HepG2 (cell line): ENCODE measurements at regions not wholly inside any gene's neighbourhood (a gene's known extent, or its start where the extent isn't known, plus 50 kb on each side); places are given as distances from the start of the nearest gene placed in this dataset.

Experiments
- ATAC-seq: fragments of 200-7000 bp; cut with Tn5 transposase; 3 replicates; pipeline ENCODE4 v1.9.1; 2020; ENCODE audit warnings: mild to moderate bottlenecking, moderate library complexity
- BruUV-seq: library from RNA; stranded (reverse); fragments of 400-500 nt; replicated peaks from 2 replicates; lab custom pipeline; 2021; lab: Mats Ljungman, UMichigan
- CTCF ChIA-PET: fragments of 300-600 bp; formaldehyde crosslinking; extraction: SDS; loops from one replicate; lab custom pipeline; 2021; ENCODE audit warnings: low total read pairs, inconsistent platforms, low intra/inter-chr PET ratio; lab: Yijun Ruan, JAX
- POLR2A ChIA-PET: fragments of 350-600 bp; sonication (Branson Sonifier 250); formaldehyde crosslinking; loops from one replicate; lab custom pipeline; 2020; ENCODE audit warnings: antibody characterized with exemption, inconsistent platforms; lab: Yijun Ruan, JAX
- DNase-seq: peaks from one replicate; pipeline ENCODE4 v3.0.0-alpha.2; 2015; ENCODE audit warnings: low spot score
- FAIRE-seq: peaks from 3 replicates; lab custom pipeline; 2011; peaks lifted over from hg19 to GRCh38; lab: Jason Lieb, UNC
- H2AFZ ChIP-seq: one replicate; pipeline ENCODE4 v1.6.1; 2011; ENCODE audit warnings: low read length, inconsistent platforms
- H3K27ac ChIP-seq: fragments of 300-600 bp; 3 replicates; pipeline ENCODE4 v1.8.0; 2011; ENCODE audit warnings: mixed run types, mild to moderate bottlenecking, mixed read lengths, low read length, inconsistent platforms; ENCODE audit not compliant: insufficient read depth; ENCODE audit errors: extremely low read length
- H3K27me3 ChIP-seq, 2 experiments: fragments of 200-600 bp in 1 of 2; 2 replicates in 1 of 2; 3 replicates in 1 of 2; pipeline versions ENCODE4 v1.6.0 to v1.8.0; 2011; ENCODE audit warnings: low read length in 2 of 2, mild to moderate bottlenecking in 2 of 2, moderate library complexity in 2 of 2, inconsistent platforms in 1 of 2; ENCODE audit not compliant: insufficient read depth in 2 of 2, control insufficient read depth in 1 of 2
- H3K36me3 ChIP-seq, 2 experiments: fragments of 200-600 bp in 1 of 2; replicated peaks in 1 of 2; 2 replicates in 1 of 2; 3 replicates in 1 of 2; pipeline versions ENCODE4 v1.5.1 to v1.8.0; 2011; ENCODE audit warnings: low read length in 2 of 2, inconsistent platforms in 1 of 2; ENCODE audit not compliant: insufficient read depth in 2 of 2, control insufficient read depth in 1 of 2
- H3K4me1 ChIP-seq: 2 replicates; pipeline ENCODE4 v1.5.1; 2012; ENCODE audit warnings: low read length, inconsistent platforms; ENCODE audit not compliant: insufficient read depth
- H3K4me2 ChIP-seq: 2 replicates; pipeline ENCODE4 v1.6.0; 2011; ENCODE audit warnings: low read depth, low read length, inconsistent platforms
- H3K4me3 ChIP-seq, 3 experiments: fragments of 200-600 bp in 1 of 3; sonication (generic), shearing (Covaris generic) in 1 of 3; replicated peaks in 1 of 3; 2 replicates each; pipeline ENCODE4 v1.5.1; 2011 to 2016; ENCODE audit warnings: low read length in 3 of 3, inconsistent platforms in 2 of 3, low read depth in 2 of 3, mild to moderate bottlenecking in 2 of 3, control low read depth in 1 of 3, mixed read lengths in 1 of 3; ENCODE audit not compliant: insufficient read depth in 1 of 3
- H3K79me2 ChIP-seq: one replicate; pipeline ENCODE4 v1.6.1; 2011; ENCODE audit warnings: low read length, inconsistent platforms; ENCODE audit not compliant: insufficient read depth
- H3K9ac ChIP-seq: 2 replicates; pipeline ENCODE4 v1.6.0; 2011; ENCODE audit warnings: mild to moderate bottlenecking, low read depth, low read length, inconsistent platforms; ENCODE audit not compliant: insufficient read depth
- H3K9me3 ChIP-seq: 2 replicates; pipeline ENCODE4 v1.5.1; 2012; ENCODE audit warnings: mild to moderate bottlenecking, low read length
- H4K20me1 ChIP-seq: 2 replicates; pipeline ENCODE4 v1.6.0; 2011; ENCODE audit warnings: inconsistent platforms, mild to moderate bottlenecking, low read length, moderate library complexity; ENCODE audit not compliant: insufficient read depth
- CREBL2 ChIP-seq: sonication (generic); formaldehyde crosslinking; IDR thresholded peaks from 2 replicates; pipeline ENCODE4 v1.8.1; 2023; ENCODE audit warnings: missing genetic modification reagents, mild to moderate bottlenecking, borderline replicate concordance
- HNRNPK ChIP-seq: fragments of 200-400 bp; formaldehyde crosslinking; IDR thresholded peaks from 2 replicates; pipeline ENCODE4 v1.6.1; 2018; ENCODE audit warnings: low read length, low read depth, moderate library complexity, mild to moderate bottlenecking; ENCODE audit not compliant: poor library complexity, severe bottlenecking
- NCOA5 ChIP-seq: sonication (generic); formaldehyde crosslinking; IDR thresholded peaks from 2 replicates; pipeline ENCODE4 v1.4.0; 2020; ENCODE audit warnings: missing genetic modification reagents
- PAX8 ChIP-seq: sonication (generic); formaldehyde crosslinking; IDR thresholded peaks from 2 replicates; pipeline ENCODE4 v1.8.0; 2022; ENCODE audit warnings: mild to moderate bottlenecking, missing genetic modification reagents, borderline replicate concordance
- PAXIP1 ChIP-seq: sonication (generic); formaldehyde crosslinking; conservative IDR thresholded peaks from 2 replicates; pipeline ENCODE4 v1.4.0; 2020; ENCODE audit warnings: mild to moderate bottlenecking, missing genetic modification reagents, moderate library complexity
- PHF20 ChIP-seq: sonication (generic); formaldehyde crosslinking; IDR thresholded peaks from 2 replicates; pipeline ENCODE4 v1.5.0; 2020; ENCODE audit warnings: mild to moderate bottlenecking, missing genetic modification reagents
- SP140L ChIP-seq: sonication (generic); formaldehyde crosslinking; IDR thresholded peaks from 2 replicates; pipeline ENCODE4 v1.4.0; 2020; ENCODE audit warnings: missing genetic modification reagents, borderline replicate concordance
- TMF1 ChIP-seq: sonication (generic); formaldehyde crosslinking; IDR thresholded peaks from 2 replicates; pipeline ENCODE4 v1.8.1; 2022; ENCODE audit warnings: low read depth, missing genetic modification reagents
- UBTF ChIP-seq: sonication (generic); formaldehyde crosslinking; IDR thresholded peaks from 2 replicates; pipeline ENCODE4 v1.4.0; 2020; ENCODE audit warnings: mild to moderate bottlenecking, missing genetic modification reagents
- ZNF672 ChIP-seq: sonication (generic); formaldehyde crosslinking; IDR thresholded peaks from 2 replicates; pipeline ENCODE4 v1.8.1; 2022; ENCODE audit warnings: missing genetic modification reagents
- WGBS: methylation state at CpG from one replicate; pipeline ENCODE4 v1.1.6; 2017; ENCODE audit warnings: low lambda C conversion rate; 5-methylcytosine and 5-hydroxymethylcytosine counted together
- in situ Hi-C: cut with HindIII; loops from 2 replicates; pipeline ENCODE4 v1.10.0; 2017; ENCODE audit warnings: low pct_unique_long_range_greater_than_20kb; ENCODE audit not compliant: extremely low pct_ligation_motif_present
- intact Hi-C: fragments of 100-400 bp; cut with micrococcal nuclease; formaldehyde crosslinking; loops from one replicate; pipeline ENCODE4 v1.10.0; 2022; ENCODE audit not compliant: unreplicated experiment

GRCh38 chr4:138892483-138893407 is 122.8 kb upstream of the NOCT start:
- Histone ChIP-seq H2AFZ (no peak overlapping the region), H3K4me3 (no peak overlapping the region), H3K4me1 (no peaks in the 10 kb centered on the region), H3K9ac (no peak overlapping the region), H3K4me2 (no peak overlapping the region), H4K20me1 (no peaks in the 10 kb centered on the region), H3K9me3 (no peaks in the 10 kb centered on the region), H3K36me3 (no peaks in the 10 kb centered on the region), H3K79me2 (no peaks in the 10 kb centered on the region), H3K27ac (no peak overlapping the region), H3K27me3 (no peaks in the 10 kb centered on the region)
- WGBS, result 59% methylated on average over 13 of the region's 13 CpGs
- ChIA-PET CTCF (no interaction called here), POLR2A (no interaction called here)
- TF ChIP-seq PAXIP1 (no peak), PAX8 (CRISPR knock-in tag) (no peak), PHF20 (CRISPR knock-in tag) (no peak), HNRNPK (no peak), CREBL2 (CRISPR knock-in tag) (no peak), SP140L (no peak), ZNF672 (CRISPR knock-in tag) (no peak), TMF1 (no peak), UBTF (CRISPR knock-in tag) (no peak), NCOA5 (CRISPR knock-in tag) (no peak)
- ATAC-seq (no peak), FAIRE-seq (no peak), DNase-seq (no peak)
- in situ Hi-C loops (no loop called here), intact Hi-C loops (no loop called here)
- no TSS peak for BruUV-seq
